ENCODE measurements at regions not wholly inside any gene's neighbourhood (a gene's known extent, or its start where the extent isn't known, plus 50 kb on each side); places are given as distances from the start of the nearest gene placed in this dataset.

GRCh38 chr1:181259026-181259745, 170.7 kb downstream of the IER5 start:
- Histone ChIP-seq H3K27ac (no peak overlapping the region), H3K4me3 (ENCODE audit: low read depth, low read length) (no peak overlapping the region), H3K36me3 (no peaks in the 10 kb centered on the region), H3K27me3 (ENCODE audit: insufficient read depth, low read depth, severe bottlenecking) (no peaks in the 10 kb centered on the region), H3K9me3 (ENCODE audit: severe bottlenecking) (no peaks in the 10 kb centered on the region)
- TF ChIP-seq CTCF (IDR thresholded peaks at IDR 0.05; ENCODE audit: low read depth, low read length): no peak
- no peak for DNase-seq

- Histone ChIP-seq H3K4me3 (ENCODE audit: low read depth, low read length) (no peak overlapping the region), H3K27ac (no peak overlapping the region), H3K36me3 (no peaks in the 10 kb centered on the region), H3K27me3 (ENCODE audit: insufficient read depth, low read depth, severe bottlenecking) (no peaks in the 10 kb centered on the region), H3K9me3 (ENCODE audit: severe bottlenecking) (no peaks in the 10 kb centered on the region)
- DNase-seq: no peak
- TF ChIP-seq CTCF (IDR thresholded peaks at IDR 0.05; ENCODE audit: low read depth, low read length): no peak
Observed at GRCh38 chr1:181260271-181260670, 171.8 kb downstream of the IER5 start.

- Histone ChIP-seq H3K27me3 (ENCODE audit: insufficient read depth, low read depth, severe bottlenecking) (no peaks in the 10 kb centered on the region), H3K36me3 (no peaks in the 10 kb centered on the region), H3K4me3 (ENCODE audit: low read depth, low read length) (no peak overlapping the region), H3K9me3 (ENCODE audit: severe bottlenecking) (no peaks in the 10 kb centered on the region), H3K27ac (no peak overlapping the region)
- DNase-seq: no peak
- TF ChIP-seq CTCF (IDR thresholded peaks at IDR 0.05; ENCODE audit: low read depth, low read length): no peak
Observed at GRCh38 chr1:181260994-181261393, 172.5 kb downstream of the IER5 start.

- no peak overlapping the region for H3K4me3 ChIP-seq (ENCODE audit: low read depth, low read length)
- no peak overlapping the region for H3K27ac ChIP-seq
- DNase-seq: no peak
- no peaks in the 10 kb centered on the region for H3K27me3 ChIP-seq (ENCODE audit: insufficient read depth, low read depth, severe bottlenecking)
- H3K9me3 ChIP-seq (ENCODE audit: severe bottlenecking): no peaks in the 10 kb centered on the region
- H3K36me3 ChIP-seq: no peaks in the 10 kb centered on the region
- TF ChIP-seq CTCF (IDR thresholded peaks at IDR 0.05; ENCODE audit: low read depth, low read length): no peak
Observed at GRCh38 chr1:181262069-181262468, 173.6 kb downstream of the IER5 start.

GRCh38 chr1:181263444-181263843, 174.9 kb downstream of the IER5 start:
- Histone ChIP-seq H3K4me3 (ENCODE audit: low read depth, low read length) (no peak overlapping the region), H3K36me3 (no peaks in the 10 kb centered on the region), H3K9me3 (ENCODE audit: severe bottlenecking) (no peaks in the 10 kb centered on the region), H3K27me3 (ENCODE audit: insufficient read depth, low read depth, severe bottlenecking) (no peaks in the 10 kb centered on the region), H3K27ac (no peak overlapping the region)
- TF ChIP-seq CTCF (IDR thresholded peaks at IDR 0.05; ENCODE audit: low read depth, low read length): no peak
- no peak for DNase-seq

- DNase-seq: no peak
- H3K36me3 ChIP-seq: no peaks in the 10 kb centered on the region
- H3K27me3 ChIP-seq (ENCODE audit: insufficient read depth, low read depth, severe bottlenecking): no peaks in the 10 kb centered on the region
- H3K27ac ChIP-seq: no peak overlapping the region
- H3K9me3 ChIP-seq (ENCODE audit: severe bottlenecking): no peaks in the 10 kb centered on the region
- no peak for TF ChIP-seq CTCF (IDR thresholded peaks at IDR 0.05; ENCODE audit: low read depth, low read length)
- H3K4me3 ChIP-seq (ENCODE audit: low read depth, low read length): no peak overlapping the region
Observed at GRCh38 chr1:181264821-181265220, 176.3 kb downstream of the IER5 start.
